ENCODE measurements at regions not wholly inside any gene's neighbourhood (a gene's known extent, or its start where the extent isn't known, plus 50 kb on each side); places are given as distances from the start of the nearest gene placed in this dataset.

- TF ChIP-seq, protein P1, sequence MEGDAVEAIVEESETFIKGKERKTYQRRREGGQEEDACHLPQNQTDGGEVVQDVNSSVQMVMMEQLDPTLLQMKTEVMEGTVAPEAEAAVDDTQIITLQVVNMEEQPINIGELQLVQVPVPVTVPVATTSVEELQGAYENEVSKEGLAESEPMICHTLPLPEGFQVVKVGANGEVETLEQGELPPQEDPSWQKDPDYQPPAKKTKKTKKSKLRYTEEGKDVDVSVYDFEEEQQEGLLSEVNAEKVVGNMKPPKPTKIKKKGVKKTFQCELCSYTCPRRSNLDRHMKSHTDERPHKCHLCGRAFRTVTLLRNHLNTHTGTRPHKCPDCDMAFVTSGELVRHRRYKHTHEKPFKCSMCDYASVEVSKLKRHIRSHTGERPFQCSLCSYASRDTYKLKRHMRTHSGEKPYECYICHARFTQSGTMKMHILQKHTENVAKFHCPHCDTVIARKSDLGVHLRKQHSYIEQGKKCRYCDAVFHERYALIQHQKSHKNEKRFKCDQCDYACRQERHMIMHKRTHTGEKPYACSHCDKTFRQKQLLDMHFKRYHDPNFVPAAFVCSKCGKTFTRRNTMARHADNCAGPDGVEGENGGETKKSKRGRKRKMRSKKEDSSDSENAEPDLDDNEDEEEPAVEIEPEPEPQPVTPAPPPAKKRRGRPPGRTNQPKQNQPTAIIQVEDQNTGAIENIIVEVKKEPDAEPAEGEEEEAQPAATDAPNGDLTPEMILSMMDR (conservative IDR thresholded peaks at IDR 0.05; ENCODE audit: low read length): no peak
- H3K4me3 ChIP-seq (ENCODE audit: low read length): no peak overlapping the region
- DNase-seq (ENCODE audit: low read depth): no peak
Measured at GRCh38 chr12:125202421-125202820, 137.2 kb downstream of the AACS start.

- no peak for DNase-seq (ENCODE audit: low read depth)
- H3K4me3 ChIP-seq (ENCODE audit: low read length): no peak overlapping the region
- TF ChIP-seq, protein P1 (conservative IDR thresholded peaks at IDR 0.05; ENCODE audit: low read length): peak; percentile 63
Measured at GRCh38 chr12:125203145-125203765, 138.0 kb downstream of the AACS start.

GRCh38 chr12:125205386-125205785, 140.2 kb downstream of the AACS start:
- no peak for DNase-seq (ENCODE audit: low read depth)
- H3K4me3 ChIP-seq (ENCODE audit: low read length): no peak overlapping the region
- TF ChIP-seq, protein P1 (conservative IDR thresholded peaks at IDR 0.05; ENCODE audit: low read length): no peak

DNA sequence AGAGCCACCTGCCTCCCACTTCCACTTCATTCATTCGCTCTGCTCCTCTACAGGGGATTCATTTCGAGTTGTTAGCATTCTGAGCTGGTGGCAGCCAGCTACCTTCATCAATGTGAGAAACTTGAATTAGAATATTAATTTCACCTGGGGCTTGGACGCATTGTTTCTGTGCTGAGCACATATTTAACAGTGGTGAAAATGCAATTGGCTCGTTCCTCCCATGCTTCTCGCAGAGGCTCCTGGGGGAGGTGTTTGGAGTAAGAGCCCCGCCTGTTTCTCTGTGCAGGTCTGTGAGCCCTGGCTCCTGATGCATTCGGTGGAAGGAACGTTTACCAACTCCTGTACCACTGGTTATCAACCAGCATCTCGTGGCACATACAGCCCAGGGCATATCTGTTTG, 141.5 kb downstream of the AACS start:
- TF ChIP-seq, protein P1 (conservative IDR thresholded peaks at IDR 0.05; ENCODE audit: low read length): no peak
- DNase-seq (ENCODE audit: low read depth): no peak
- H3K4me3 ChIP-seq (ENCODE audit: low read length): no peak overlapping the region

DNA sequence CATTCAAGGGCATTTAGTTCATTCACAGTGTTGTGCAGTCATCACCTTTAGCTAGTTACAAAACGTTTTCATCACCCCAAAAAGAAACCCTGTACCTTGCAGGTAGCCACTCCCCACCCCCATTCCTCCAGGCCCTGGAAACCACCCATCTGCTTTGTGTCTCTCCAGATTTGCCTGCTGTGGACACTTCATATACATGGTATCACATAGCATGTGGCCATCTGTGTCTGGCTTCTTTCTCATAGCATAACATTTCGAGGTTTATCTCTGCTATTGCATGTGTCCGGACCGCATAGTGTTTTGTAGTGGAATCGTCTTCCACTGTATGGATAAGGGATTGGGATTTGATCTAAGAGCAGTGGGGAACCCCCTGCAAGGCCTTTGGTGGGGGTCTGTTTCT, 143.1 kb downstream of the AACS start:
- H3K4me3 ChIP-seq (ENCODE audit: low read length): no peak overlapping the region
- no peak for DNase-seq (ENCODE audit: low read depth)
- TF ChIP-seq, protein P1 (conservative IDR thresholded peaks at IDR 0.05; ENCODE audit: low read length): no peak

DNA sequence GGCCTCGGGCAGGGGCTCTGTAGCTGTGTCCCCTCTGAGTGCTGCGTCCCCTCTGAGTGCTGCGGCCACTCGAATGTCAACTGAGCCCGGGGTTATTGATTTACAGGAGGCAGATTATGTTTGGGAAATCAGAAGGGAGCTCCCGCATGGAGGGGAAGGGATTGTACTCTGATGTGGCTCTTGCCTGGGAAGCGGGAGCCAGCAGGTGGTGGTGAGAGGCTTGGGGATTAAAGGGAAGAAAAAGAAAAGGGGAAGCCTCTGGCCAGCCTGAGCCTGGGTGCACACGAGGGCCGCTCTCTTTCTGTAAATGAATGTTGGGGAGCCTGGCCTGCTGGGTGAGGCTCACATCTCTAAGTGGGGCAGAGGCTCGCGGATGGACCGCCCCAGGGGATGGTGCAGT, 143.7 kb downstream of the AACS start:
- H3K4me3 ChIP-seq (ENCODE audit: low read length): no peak overlapping the region
- no peak for DNase-seq (ENCODE audit: low read depth)
- TF ChIP-seq, protein P1 (conservative IDR thresholded peaks at IDR 0.05; ENCODE audit: low read length): no peak

- TF ChIP-seq, protein P1 (conservative IDR thresholded peaks at IDR 0.05; ENCODE audit: low read length): no peak
- no peak for DNase-seq (ENCODE audit: low read depth)
Measured at GRCh38 chr12:125210104-125210755, 145.0 kb downstream of the AACS start.

More at GRCh38 chr12:125210104-125210755, 145.0 kb downstream of the AACS start:
- H3K4me3 ChIP-seq (ENCODE audit: low read length): no peak overlapping the region

Measured in AG10803 (cell line).